Fibroblast of pulmonary artery (primary cell): ENCODE measurements at regions not wholly inside any gene's neighbourhood (a gene's known extent, or its start where the extent isn't known, plus 50 kb on each side); places are given as distances from the start of the nearest gene placed in this dataset.

Experiments
- DNase-seq: peaks from one replicate; pipeline ENCODE4 v3.0.0-alpha.2; 2010; ENCODE audit warnings: low read depth
- H3K4me3 ChIP-seq: replicated peaks from 2 replicates; pipeline ENCODE4 v1.5.1; 2011; ENCODE audit warnings: low read depth, mild to moderate bottlenecking, control low read depth, low read length, moderate library complexity
- CTCF ChIP-seq: IDR thresholded peaks from 2 replicates; pipeline ENCODE4 v1.5.1; 2011; ENCODE audit warnings: mild to moderate bottlenecking, control low read depth, low read length, inconsistent platforms; ENCODE audit errors: missing control alignments

GRCh38 chr20:17848249-17849048, 120.1 kb downstream of the SNX5 start:
- no peak overlapping the region for H3K4me3 ChIP-seq
- TF ChIP-seq CTCF, result no peak
- DNase-seq, result no peak

GRCh38 chr20:17845701-17846475, 122.7 kb downstream of the SNX5 start:
- TF ChIP-seq CTCF, result no peak
- DNase-seq, result no peak
- H3K4me3 ChIP-seq, result no peak overlapping the region

GRCh38 chr20:17844549-17845298, 123.9 kb downstream of the SNX5 start:
- TF ChIP-seq CTCF, result no peak
- no peak overlapping the region for H3K4me3 ChIP-seq
- no peak for DNase-seq

- TF ChIP-seq CTCF, result no peak
- no peak overlapping the region for H3K4me3 ChIP-seq
- no peak for DNase-seq
Measured at GRCh38 chr20:17844133-17844429, 124.5 kb downstream of the SNX5 start.

- no peak overlapping the region for H3K4me3 ChIP-seq
Measured at GRCh38 chr20:17843246-17844132, 125.1 kb downstream of the SNX5 start.

More at GRCh38 chr20:17843246-17844132, 125.1 kb downstream of the SNX5 start:
- no peak for TF ChIP-seq CTCF
- DNase-seq, result peak; percentile 97
